Neuronal stem cell (in vitro differentiated cells): ENCODE measurements at regions not wholly inside any gene's neighbourhood (a gene's known extent, or its start where the extent isn't known, plus 50 kb on each side); places are given as distances from the start of the nearest gene placed in this dataset.

Source experiments
- DNase-seq: peaks from one replicate; pipeline ENCODE4 v3.0.0-alpha.2; 2013; ENCODE audit warnings: low spot score
- H2AFZ ChIP-seq: one replicate; pipeline ENCODE4 v1.6.1; 2013; ENCODE audit warnings: mild to moderate bottlenecking, low read length, inconsistent platforms
- H2AK5ac ChIP-seq: 2 replicates; pipeline ENCODE4 v1.6.1; 2013; ENCODE audit warnings: low read depth, mild to moderate bottlenecking, inconsistent platforms, low read length, moderate library complexity, mixed read lengths
- H2BK120ac ChIP-seq: 2 replicates; pipeline ENCODE4 v1.6.1; 2013; ENCODE audit warnings: low read depth, mild to moderate bottlenecking, inconsistent platforms, low read length, moderate library complexity, mixed read lengths
- H2BK12ac ChIP-seq: one replicate; pipeline ENCODE4 v1.6.1; 2013; ENCODE audit warnings: low read length, inconsistent platforms
- H2BK15ac ChIP-seq: 2 replicates; pipeline ENCODE4 v1.6.1; 2013; ENCODE audit warnings: mild to moderate bottlenecking, low read length, inconsistent platforms, mixed read lengths
- H2BK5ac ChIP-seq: one replicate; pipeline ENCODE4 v1.6.1; 2013; ENCODE audit warnings: inconsistent platforms, mild to moderate bottlenecking, low read length, moderate library complexity
- H3K14ac ChIP-seq: one replicate; pipeline ENCODE4 v1.6.1; 2013; ENCODE audit warnings: low read length, inconsistent platforms
- H3K18ac ChIP-seq: 2 replicates; pipeline ENCODE4 v1.6.1; 2013; ENCODE audit warnings: low read length, inconsistent platforms
- H3K23ac ChIP-seq: 2 replicates; pipeline ENCODE4 v1.6.1; 2013; ENCODE audit warnings: low read depth, mild to moderate bottlenecking, mixed read lengths, low read length, inconsistent platforms; ENCODE audit not compliant: poor library complexity
- H3K27ac ChIP-seq: replicated peaks from 3 replicates; pipeline ENCODE4 v1.5.1; 2013; ENCODE audit warnings: low read length, inconsistent platforms
- H3K27me3 ChIP-seq, 3 experiments: 2 replicates each; pipeline ENCODE4 v1.6.1; 2013; ENCODE audit warnings: low read length in 3 of 3, mild to moderate bottlenecking in 2 of 3, inconsistent platforms in 1 of 3, low read depth in 1 of 3, mixed read lengths in 1 of 3, moderate library complexity in 1 of 3; ENCODE audit not compliant: control insufficient read depth in 3 of 3, insufficient read depth in 3 of 3
- H3K36me3 ChIP-seq, 2 donors: replicated peaks in 1 of 2; 2 replicates each; pipeline ENCODE4 v1.6.1; 2013; ENCODE audit warnings: low read length in 2 of 2; ENCODE audit not compliant: control insufficient read depth in 2 of 2, insufficient read depth in 2 of 2
- H3K4ac ChIP-seq: 2 replicates; pipeline ENCODE4 v1.6.1; 2013; ENCODE audit warnings: inconsistent platforms, mild to moderate bottlenecking, low read length, moderate library complexity
- H3K4me1 ChIP-seq, 2 donors: 1 replicate in 1 of 2; 2 replicates in 1 of 2; pipeline ENCODE4 v1.6.1; 2013; ENCODE audit warnings: low read length in 2 of 2, low read depth in 1 of 2; ENCODE audit not compliant: control insufficient read depth in 2 of 2, insufficient read depth in 1 of 2
- H3K4me2 ChIP-seq: one replicate; pipeline ENCODE4 v1.6.1; 2013; ENCODE audit warnings: mild to moderate bottlenecking, low read length, inconsistent platforms; ENCODE audit not compliant: insufficient read depth, poor library complexity, severe bottlenecking
- H3K4me3 ChIP-seq, 2 donors: 2 replicates each; pipeline ENCODE4 v1.5.1; 2013; ENCODE audit warnings: low read length in 2 of 2, mild to moderate bottlenecking in 2 of 2, inconsistent platforms in 1 of 2, moderate library complexity in 1 of 2
- H3K79me1 ChIP-seq: one replicate; pipeline ENCODE4 v1.6.1; 2013; ENCODE audit warnings: low read depth, mild to moderate bottlenecking, inconsistent platforms, low read length, moderate library complexity
- H3K9ac ChIP-seq: one replicate; pipeline ENCODE4 v1.6.1; 2013; ENCODE audit warnings: mild to moderate bottlenecking, low read depth, low read length, inconsistent platforms; ENCODE audit not compliant: poor library complexity
- H3K9me3 ChIP-seq, 2 donors: replicated peaks in 1 of 2; 2 replicates each; pipeline versions ENCODE3 to v1.6.1; 2013; ENCODE audit warnings: low read length in 2 of 2, mild to moderate bottlenecking in 2 of 2, inconsistent platforms in 1 of 2, low read depth in 1 of 2, mixed read lengths in 1 of 2, moderate library complexity in 1 of 2; ENCODE audit not compliant: control insufficient read depth in 2 of 2, insufficient read depth in 1 of 2
- H4K8ac ChIP-seq: one replicate; pipeline ENCODE4 v1.6.1; 2013; ENCODE audit warnings: low read depth, mild to moderate bottlenecking, inconsistent platforms, low read length, moderate library complexity
- H4K91ac ChIP-seq: one replicate; pipeline ENCODE4 v1.6.1; 2013; ENCODE audit warnings: low read length, low read depth, mild to moderate bottlenecking, inconsistent platforms; ENCODE audit not compliant: poor library complexity
- WGBS, 2 donors: extraction: QIAGEN DNeasy Blood & Tissue Kit; methylation state at CpG; one replicate each; pipeline ENCODE4 v1.1.7; 2013; ENCODE audit warnings: missing lambda C conversion rate in 2 of 2, mixed read lengths in 1 of 2; ENCODE audit not compliant: insufficient read length in 2 of 2, insufficient replicate concordance in 1 of 2; ENCODE audit errors: extremely low coverage in 2 of 2; 5-methylcytosine and 5-hydroxymethylcytosine counted together

- no peak for DNase-seq
- H2BK12ac ChIP-seq = no peak overlapping the region
- H3K27me3 ChIP-seq = no peaks in the 10 kb centered on the region
- H3K9ac ChIP-seq = no peak overlapping the region
- H4K8ac ChIP-seq = no peak overlapping the region
- H3K4me2 ChIP-seq = no peak overlapping the region
- H3K79me1 ChIP-seq = no peaks in the 10 kb centered on the region
- H3K27ac ChIP-seq = no peak overlapping the region
- peak overlapping the region; percentile 3 for H2AFZ ChIP-seq
- no peak overlapping the region for H4K91ac ChIP-seq
- peaks cover 4% of the 10 kb centered on the region in 2 donors for H3K9me3 ChIP-seq
- H2BK120ac ChIP-seq = no peak overlapping the region
- no peak overlapping the region for H2BK15ac ChIP-seq
- H2BK5ac ChIP-seq = no peak overlapping the region
- no peak overlapping the region for H3K4ac ChIP-seq
- no peaks in the 10 kb centered on the region for H3K36me3 ChIP-seq
- no CpG with 5 or more reads among the region's 8 CpGs for WGBS, 2 donors
- H3K4me1 ChIP-seq = peaks cover 0 to 2% of the 10 kb centered on the region in 2 donors
- no peak overlapping the region for H3K14ac ChIP-seq
- no peak overlapping the region for H3K18ac ChIP-seq
- H2AK5ac ChIP-seq = no peak overlapping the region
- H3K23ac ChIP-seq = no peak overlapping the region
- no peak overlapping the region for H3K4me3 ChIP-seq
Observed at GRCh38 chr6:110537208-110538123, 61.1 kb upstream of the SLC22A16 start.

GRCh38 chr6:110534731-110535492 lies 58.5 kb upstream of the SLC22A16 start:
- H3K27ac ChIP-seq = no peak overlapping the region
- no peak for DNase-seq
- no peak overlapping the region for H3K23ac ChIP-seq
- H3K4me2 ChIP-seq = no peak overlapping the region
- no peak overlapping the region for H2BK5ac ChIP-seq
- peaks cover 0 to 4% of the 10 kb centered on the region in 2 donors for H3K4me1 ChIP-seq
- H2AK5ac ChIP-seq = no peak overlapping the region
- no peak overlapping the region for H3K14ac ChIP-seq
- no peak overlapping the region for H4K8ac ChIP-seq
- no peak overlapping the region for H3K9ac ChIP-seq
- no peaks in the 10 kb centered on the region for H3K27me3 ChIP-seq
- H3K4ac ChIP-seq = no peak overlapping the region
- no peaks in the 10 kb centered on the region for H3K79me1 ChIP-seq
- H2AFZ ChIP-seq = no peak overlapping the region
- no peaks in the 10 kb centered on the region for H3K36me3 ChIP-seq
- H3K18ac ChIP-seq = no peak overlapping the region
- H2BK15ac ChIP-seq = no peak overlapping the region
- no peak overlapping the region for H4K91ac ChIP-seq
- no peak overlapping the region for H2BK120ac ChIP-seq
- H3K4me3 ChIP-seq = no peak overlapping the region
- WGBS, 2 donors = no CpG with 5 or more reads among the region's 3 CpGs
- no peak overlapping the region for H2BK12ac ChIP-seq
- peaks cover 4 to 6% of the 10 kb centered on the region in 2 donors for H3K9me3 ChIP-seq

GRCh38 chr6:110532431-110532830 lies 56.0 kb upstream of the SLC22A16 start:
- Histone ChIP-seq H3K27ac (no peak overlapping the region), H3K14ac (no peak overlapping the region), H3K79me1 (no peaks in the 10 kb centered on the region), H3K27me3 (no peaks in the 10 kb centered on the region), H3K9me3 (peaks cover 2 to 4% of the 10 kb centered on the region in 2 donors), H3K4me2 (no peak overlapping the region), H2BK5ac (no peak overlapping the region), H3K4me1 (peaks cover 0 to 4% of the 10 kb centered on the region in 2 donors), H2BK15ac (no peak overlapping the region), H3K36me3 (no peaks in the 10 kb centered on the region), H2BK120ac (no peak overlapping the region), H2BK12ac (no peak overlapping the region), H3K9ac (no peak overlapping the region), H3K23ac (no peak overlapping the region), H2AFZ (no peak overlapping the region), H3K18ac (no peak overlapping the region), H4K8ac (no peak overlapping the region), H3K4ac (no peak overlapping the region), H4K91ac (no peak overlapping the region), H2AK5ac (no peak overlapping the region), H3K4me3 (no peak overlapping the region)
- DNase-seq = no peak
- no CpG with 5 or more reads among the region's 1 CpG for WGBS, 2 donors

- Histone ChIP-seq H3K4me2 (no peak overlapping the region), H4K91ac (no peak overlapping the region), H3K23ac (no peak overlapping the region), H3K9me3 (peaks cover 2 to 4% of the 10 kb centered on the region in 2 donors), H3K4me1 (peaks cover 0 to 4% of the 10 kb centered on the region in 2 donors), H3K4ac (no peak overlapping the region), H2AK5ac (no peak overlapping the region), H3K79me1 (no peaks in the 10 kb centered on the region), H4K8ac (no peak overlapping the region), H3K18ac (no peak overlapping the region), H2BK12ac (no peak overlapping the region), H3K27ac (no peak overlapping the region), H3K14ac (no peak overlapping the region), H3K36me3 (no peaks in the 10 kb centered on the region), H2BK5ac (no peak overlapping the region), H3K27me3 (no peaks in the 10 kb centered on the region), H3K4me3 (no peak overlapping the region), H3K9ac (no peak overlapping the region), H2AFZ (no peak overlapping the region), H2BK120ac (no peak overlapping the region), H2BK15ac (no peak overlapping the region)
- no CpG with 5 or more reads among the region's 2 CpGs for WGBS, 2 donors
- no peak for DNase-seq
Observed at GRCh38 chr6:110530671-110531070, 54.3 kb upstream of the SLC22A16 start.
